GM23338 (cell line): ENCODE measurements at regions not wholly inside any gene's neighbourhood (a gene's known extent, or its start where the extent isn't known, plus 50 kb on each side); places are given as distances from the start of the nearest gene placed in this dataset.

Source experiments
- ATAC-seq: fragments of 200-7000 bp; cut with Tn5 transposase; 3 replicates; pipeline ENCODE4 v1.9.1; 2020
- DNase-seq: peaks from one replicate; pipeline ENCODE4 v3.0.0-alpha.2; 2015; ENCODE audit warnings: low spot score
- H2AFZ ChIP-seq: fragments of 200-600 bp; sonication (generic); 2 replicates; pipeline ENCODE4 v1.8.0; 2016; ENCODE audit warnings: antibody characterized with exemption, mild to moderate bottlenecking, moderate library complexity
- H3F3A ChIP-seq: fragments of 200-600 bp; sonication (generic); replicated peaks from 2 replicates; pipeline ENCODE4 v1.8.0; 2017; ENCODE audit warnings: antibody characterized with exemption, mixed run types, low read depth
- H3K27ac ChIP-seq: fragments of 200-600 bp; sonication (generic); 2 replicates; pipeline ENCODE4 v1.6.1; 2016; ENCODE audit warnings: low read depth
- H3K27me3 ChIP-seq: fragments of 200-600 bp; sonication (generic); 2 replicates; pipeline ENCODE4 v1.8.0; 2016; ENCODE audit warnings: mild to moderate bottlenecking, mixed run types, moderate library complexity; ENCODE audit not compliant: insufficient read depth
- H3K36me3 ChIP-seq: fragments of 200-600 bp; sonication (generic); 2 replicates; pipeline ENCODE4 v1.8.0; 2016; ENCODE audit warnings: mild to moderate bottlenecking; ENCODE audit not compliant: insufficient read depth
- H3K4me1 ChIP-seq: fragments of 200-600 bp; sonication (generic); 2 replicates; pipeline ENCODE4 v1.8.0; 2016; ENCODE audit warnings: mild to moderate bottlenecking, moderate library complexity; ENCODE audit not compliant: insufficient read depth
- H3K4me2 ChIP-seq: fragments of 200-600 bp; sonication (generic); 2 replicates; pipeline ENCODE4 v1.7.1; 2017; ENCODE audit warnings: mixed run types
- H3K4me3 ChIP-seq: fragments of 200-600 bp; sonication (generic); 2 replicates; pipeline ENCODE4 v1.6.1; 2016; ENCODE audit warnings: mixed run types
- H3K79me2 ChIP-seq: fragments of 200-600 bp; sonication (generic); replicated peaks from 2 replicates; pipeline ENCODE4 v1.8.0; 2017; ENCODE audit warnings: mild to moderate bottlenecking; ENCODE audit not compliant: insufficient read depth
- H3K9me2 ChIP-seq: fragments of 200-600 bp; sonication (generic); 2 replicates; pipeline ENCODE4 v1.8.0; 2017; ENCODE audit not compliant: insufficient read depth
- H4K20me1 ChIP-seq: fragments of 200-600 bp; sonication (generic); replicated peaks from 2 replicates; pipeline ENCODE4 v1.8.0; 2017; ENCODE audit warnings: mild to moderate bottlenecking; ENCODE audit not compliant: insufficient read depth
- H3K27ac Mint-ChIP-seq: 2 replicates; pipeline ENCODE4 v1.8.0; 2020; ENCODE audit warnings: inconsistent platforms, mild to moderate bottlenecking, moderate library complexity, mixed read lengths
- H3K27me3 Mint-ChIP-seq: 3 replicates; pipeline ENCODE4 v1.8.0; 2022; ENCODE audit warnings: low read depth, mild to moderate bottlenecking, moderate library complexity, mixed read lengths, inconsistent platforms; ENCODE audit not compliant: insufficient read depth, poor library complexity
- H3K36me3 Mint-ChIP-seq: 3 replicates; pipeline ENCODE4 v1.8.0; 2021; ENCODE audit warnings: low read depth, mild to moderate bottlenecking, inconsistent platforms, moderate library complexity, mixed read lengths
- H3K4me1 Mint-ChIP-seq: 3 replicates; pipeline ENCODE4 v1.8.0; 2020; ENCODE audit warnings: mild to moderate bottlenecking, inconsistent platforms, mixed read lengths
- H3K4me3 Mint-ChIP-seq: 3 replicates; pipeline ENCODE4 v1.8.0; 2021; ENCODE audit warnings: moderate library complexity, mild to moderate bottlenecking, inconsistent platforms, mixed read lengths
- H3K9me3 Mint-ChIP-seq: 3 replicates; pipeline ENCODE4 v1.8.0; 2020; ENCODE audit warnings: moderate library complexity, mild to moderate bottlenecking, inconsistent platforms, mixed read lengths
- CREB1 ChIP-seq: fragments of 250-450 bp; sonication (Bioruptor Pico); IDR thresholded peaks from 2 replicates; pipeline ENCODE4 v1.5.0; 2020; ENCODE audit warnings: low read depth, mild to moderate bottlenecking, moderate library complexity
- CTCF ChIP-seq, 2 experiments: fragments of 200-600 bp in 1 of 2; sonication (generic) in 1 of 2; conservative IDR thresholded peaks; 2 replicates each; pipeline versions ENCODE4 v1.5.1 to v1.6.1; 2016 to 2017; ENCODE audit warnings: antibody characterized with exemption in 2 of 2, low read depth in 2 of 2, mild to moderate bottlenecking in 2 of 2, moderate library complexity in 1 of 2
- ETS1 ChIP-seq: IDR thresholded peaks from 2 replicates; pipeline ENCODE4 v1.6.1; 2016; ENCODE audit warnings: antibody characterized with exemption
- EZH2 ChIP-seq: fragments of 200-600 bp; sonication (generic); IDR thresholded peaks from one replicate; pipeline ENCODE4 v1.8.0; 2017; ENCODE audit warnings: antibody characterized with exemption, mild to moderate bottlenecking, low read depth; ENCODE audit not compliant: unreplicated experiment
- EZH2phosphoT487 ChIP-seq: fragments of 200-600 bp; sonication (generic); IDR thresholded peaks from one replicate; pipeline ENCODE4 v1.8.1; 2018; ENCODE audit warnings: antibody characterized with exemption; ENCODE audit not compliant: unreplicated experiment
- JUNB ChIP-seq: IDR thresholded peaks from one replicate; pipeline ENCODE4 v1.6.1; 2016; ENCODE audit warnings: antibody characterized with exemption; ENCODE audit not compliant: unreplicated experiment
- NANOG ChIP-seq: IDR thresholded peaks from 2 replicates; pipeline ENCODE4 v1.6.1; 2016; ENCODE audit warnings: antibody characterized with exemption, borderline replicate concordance
- POLR2AphosphoS5 ChIP-seq: IDR thresholded peaks from 2 replicates; pipeline ENCODE4 v1.6.1; 2016; ENCODE audit warnings: antibody characterized with exemption, low read depth
- REST ChIP-seq: IDR thresholded peaks from one replicate; pipeline ENCODE4 v1.6.1; 2018; ENCODE audit warnings: antibody characterized with exemption; ENCODE audit not compliant: unreplicated experiment
- STAT1 ChIP-seq: IDR thresholded peaks from one replicate; pipeline ENCODE4 v1.6.1; 2016; ENCODE audit warnings: antibody characterized with exemption; ENCODE audit not compliant: unreplicated experiment
- ZNF114 ChIP-seq: fragments of 250-450 bp; sonication (Bioruptor Pico); IDR thresholded peaks from 2 replicates; pipeline ENCODE4 v1.5.0; 2020; ENCODE audit warnings: mild to moderate bottlenecking, moderate library complexity
- ZNF331 ChIP-seq: fragments of 250-450 bp; sonication (Bioruptor Pico); IDR thresholded peaks from 2 replicates; pipeline ENCODE4 v1.5.0; 2020; ENCODE audit warnings: low read depth, mild to moderate bottlenecking, moderate library complexity
- ZNF462 ChIP-seq: fragments of 250-450 bp; sonication (Bioruptor Pico); IDR thresholded peaks from 2 replicates; pipeline ENCODE4 v1.5.0; 2020; ENCODE audit warnings: mild to moderate bottlenecking, moderate library complexity

- Histone ChIP-seq H3K4me2 (no peak overlapping the region), H3K79me2 (no peaks in the 10 kb centered on the region), H2AFZ (no peak overlapping the region), H4K20me1 (no peaks in the 10 kb centered on the region), H3K36me3 (no peaks in the 10 kb centered on the region), H3K27ac (no peak overlapping the region), H3K27me3 (no peaks in the 10 kb centered on the region), H3K4me3 (no peak overlapping the region), H3F3A (no peaks in the 10 kb centered on the region; the same call in 1 of the 2 replicates), H3K9me2 (peaks cover 19% of the 10 kb centered on the region), H3K4me1 (peaks cover 23% of the 10 kb centered on the region)
- DNase-seq: no peak
- ATAC-seq: no peak
- TF ChIP-seq EZH2phosphoT487 (no peak), NANOG (no peak), CTCF (conservative IDR thresholded peaks at IDR 0.05; ENCODE audit: low read depth in 2 of 2) (no peak), ZNF114 (CRISPR knock-in tag) (no peak), ZNF331 (CRISPR knock-in tag) (no peak), CREB1 (no peak), STAT1 (no peak), EZH2 (no peak), POLR2AphosphoS5 (no peak), ZNF462 (CRISPR knock-in tag) (no peak), REST (no peak), ETS1 (no peak), JUNB (no peak)
- H3K27ac Mint-ChIP-seq: no peak overlapping the region
- peaks cover 12% of the 10 kb centered on the region; the same call in 2 of the 3 replicates for H3K9me3 Mint-ChIP-seq
- no peaks in the 10 kb centered on the region for H3K36me3 Mint-ChIP-seq
- H3K4me1 Mint-ChIP-seq: peaks cover 26% of the 10 kb centered on the region
- no peak overlapping the region for H3K4me3 Mint-ChIP-seq
- peaks cover 3% of the 10 kb centered on the region for H3K27me3 Mint-ChIP-seq
These were observed 130.8 kb upstream of the GPR26 start for GRCh38 chr10:123535386-123535785.
